ENCODE measurements at regions not wholly inside any gene's neighbourhood (a gene's known extent, or its start where the extent isn't known, plus 50 kb on each side); places are given as distances from the start of the nearest gene placed in this dataset.
"Not testable (repeated sequence)": the region's sequence is repeated elsewhere in the genome, so short reads cannot be mapped to it uniquely, and the experiment has no call there.

DNA sequence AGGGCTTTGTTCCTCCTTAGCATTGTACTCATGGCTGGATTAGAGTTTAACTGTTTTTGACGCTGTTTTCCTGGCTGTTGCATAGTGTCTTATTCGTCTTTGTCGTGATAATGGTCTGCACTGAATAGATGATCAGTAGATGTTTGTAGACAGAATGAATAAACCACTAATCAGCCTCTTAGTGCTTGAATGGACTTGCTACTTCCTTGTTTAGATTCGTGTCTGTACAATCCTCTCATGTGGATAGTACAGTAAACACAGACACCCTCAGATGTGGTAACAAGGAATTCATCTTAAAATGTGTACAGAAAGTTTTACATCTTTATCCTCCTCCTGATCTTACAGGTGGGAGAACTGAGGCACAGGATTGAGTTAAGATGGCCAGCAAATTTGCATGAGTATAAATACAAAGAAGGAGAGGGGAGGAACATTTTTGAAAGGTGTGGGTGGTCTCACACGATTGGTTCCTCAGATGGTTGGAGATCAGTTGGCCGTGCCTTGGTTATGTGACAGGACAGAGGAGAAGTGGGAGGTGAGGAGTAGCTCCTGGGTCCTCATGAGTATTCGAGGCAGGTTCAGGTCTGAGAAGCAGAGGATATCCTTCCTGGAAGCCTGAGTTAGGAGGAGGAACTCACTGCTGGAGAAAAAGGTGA lies 196.0 kb downstream of the KLRB1 start:
- not testable (repeated sequence) for DNase-seq (ENCODE audit: low spot score)

DNA sequence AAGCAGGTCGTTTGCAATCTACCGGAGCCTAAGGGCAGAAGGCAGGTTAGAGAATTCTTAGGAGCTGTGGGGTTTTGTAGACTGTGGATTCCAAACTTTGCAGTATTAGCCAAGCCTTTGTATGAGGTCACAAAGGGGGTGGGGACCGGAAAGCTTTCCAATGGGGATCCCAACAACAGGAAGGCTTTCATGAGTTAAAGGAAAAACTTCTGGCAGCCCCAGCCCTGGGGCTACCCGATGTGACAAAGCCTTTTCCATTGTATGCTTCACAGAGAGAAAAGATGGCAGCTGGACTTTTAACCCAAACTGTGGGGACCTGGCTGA lies 199.2 kb upstream of the PZP start:
- not testable (repeated sequence) for DNase-seq (ENCODE audit: low spot score)

DNA sequence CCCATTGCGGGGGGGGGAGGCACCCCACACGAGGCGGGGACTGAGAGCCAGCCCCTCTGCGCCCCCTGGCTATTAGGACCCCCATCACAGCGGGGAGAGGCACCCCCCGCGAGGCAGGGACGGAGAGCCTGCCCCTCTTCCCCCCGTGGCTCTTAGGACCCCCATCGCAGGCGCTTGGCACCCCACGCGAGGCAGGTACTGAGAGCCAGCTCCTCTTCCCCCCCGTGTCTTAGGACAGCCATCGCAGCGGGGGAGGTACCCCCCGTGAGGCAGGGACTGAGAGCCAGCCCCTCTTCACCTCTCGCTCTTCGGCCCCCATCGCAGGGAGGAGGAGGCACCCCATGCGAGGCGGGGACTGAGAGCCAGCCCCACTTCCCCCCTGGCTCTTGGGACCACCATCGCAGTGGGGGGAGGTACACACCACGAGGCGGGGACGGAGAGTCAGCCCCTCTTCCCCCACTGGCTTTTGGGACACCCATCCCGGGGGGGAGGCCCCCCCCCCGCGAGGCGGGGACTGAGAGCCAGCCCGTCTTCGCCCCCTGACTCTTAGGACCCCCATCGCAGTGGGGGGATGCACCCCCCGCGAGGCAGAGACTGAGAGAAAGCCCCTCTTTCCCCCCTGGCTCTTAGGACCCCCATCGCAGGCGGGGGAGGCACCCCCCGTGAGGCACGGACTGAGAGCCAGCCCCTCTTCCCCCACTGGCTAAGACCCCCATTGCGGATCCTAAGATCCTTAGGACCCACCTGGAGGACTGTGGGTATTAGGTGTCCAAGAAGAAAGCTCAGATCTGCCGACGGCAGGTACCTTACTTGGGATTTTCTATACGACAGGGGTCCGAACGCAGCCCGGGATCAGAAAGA lies 198.6 kb upstream of the PZP start:
- no peak for DNase-seq (ENCODE audit: low spot score)

DNA sequence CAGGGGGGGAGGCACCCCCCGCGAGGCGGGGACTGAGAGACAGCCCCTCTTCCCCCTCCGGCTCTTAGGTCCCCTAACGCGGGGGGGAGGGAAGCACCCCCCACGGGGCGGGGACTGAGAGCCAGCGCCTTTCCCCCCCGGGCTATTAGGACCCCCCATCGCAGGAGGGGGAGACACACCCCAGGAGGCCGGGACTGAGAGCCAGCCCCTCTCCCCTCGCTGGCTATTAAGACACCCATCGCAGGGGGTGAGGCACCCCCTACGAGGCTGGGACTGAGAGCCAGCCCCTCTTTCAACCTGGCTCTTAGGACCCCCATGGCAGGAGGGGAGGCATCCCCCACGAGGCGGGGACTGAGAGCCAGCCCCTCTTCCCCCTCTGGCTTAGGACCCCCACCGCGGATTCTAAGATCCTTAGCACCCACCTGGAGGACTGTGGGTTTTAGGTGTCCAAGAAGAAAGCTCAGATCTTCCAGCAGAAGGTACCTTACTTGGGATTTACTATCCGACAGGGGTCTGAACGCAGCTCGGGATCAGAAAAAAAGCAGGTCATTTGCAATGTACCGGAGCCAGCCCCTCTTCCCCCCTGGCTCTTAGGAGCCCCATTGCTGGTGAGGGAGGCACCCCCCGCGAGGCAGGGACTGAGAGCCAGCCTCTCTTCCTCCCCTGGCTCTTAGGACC lies 197.8 kb upstream of the PZP start:
- DNase-seq (ENCODE audit: low spot score): no peak

DNA sequence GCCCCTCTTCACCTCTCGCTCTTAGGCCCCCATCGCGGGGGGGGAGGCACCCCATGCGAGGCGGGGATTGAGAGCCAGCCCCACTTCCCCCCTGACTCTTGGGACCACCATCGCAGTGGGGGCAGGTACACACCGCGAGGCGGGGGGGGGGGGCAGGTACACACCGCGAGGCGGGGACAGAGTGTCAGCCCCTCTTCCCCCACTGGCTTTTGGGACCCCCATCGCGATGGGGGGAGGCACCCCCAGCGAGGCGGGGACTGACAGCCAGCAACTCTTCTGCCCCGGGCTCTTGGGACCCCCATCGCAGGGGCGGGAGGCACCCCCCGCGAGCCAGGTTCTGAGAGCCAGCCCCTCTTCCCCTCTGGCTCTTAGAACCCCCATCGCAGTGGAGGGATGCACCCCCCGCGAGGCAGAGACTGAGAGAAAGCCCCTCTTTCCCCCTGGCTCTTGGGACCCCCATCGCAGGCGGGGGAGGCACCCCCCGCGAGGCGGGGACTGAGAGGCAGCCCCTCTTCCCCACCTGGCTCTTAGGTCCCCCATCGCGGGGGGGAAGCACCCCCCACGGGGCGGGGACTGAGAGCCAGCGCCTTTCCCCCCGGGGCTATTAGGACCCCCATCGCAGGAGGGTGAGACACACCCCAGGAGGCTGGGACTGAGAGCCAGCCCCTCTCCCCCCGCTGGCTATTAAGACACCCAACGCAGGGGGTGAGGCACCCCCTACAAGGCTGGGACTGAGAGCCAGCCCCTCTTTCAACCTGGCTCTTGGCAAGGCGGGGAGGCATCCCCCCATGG lies 196.5 kb upstream of the PZP start:
- no peak for DNase-seq (ENCODE audit: low spot score)

DNA sequence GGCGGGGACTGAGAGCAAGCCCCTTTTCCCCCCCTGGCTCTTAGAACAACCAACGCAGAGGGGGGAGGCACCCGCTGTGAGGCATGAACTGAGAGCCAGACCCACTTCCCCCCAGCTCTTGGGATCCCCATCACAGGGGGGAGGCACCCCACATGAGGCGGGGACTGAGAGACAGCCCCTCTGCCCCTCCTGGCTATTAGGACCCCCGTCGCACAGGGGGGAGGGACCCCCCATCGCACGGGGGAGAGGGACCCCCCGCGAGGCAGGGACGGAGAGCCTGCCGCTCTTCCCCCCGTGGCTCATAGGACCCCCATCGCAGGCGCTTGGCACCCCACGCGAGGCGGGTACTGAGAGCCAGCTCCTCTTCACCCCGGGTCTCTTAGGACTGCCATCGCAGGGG lies 195.8 kb upstream of the PZP start:
- DNase-seq (ENCODE audit: low spot score): no peak

GRCh38 chr12:9402432-9403040 lies 194.3 kb upstream of the PZP start:
- DNase-seq (ENCODE audit: low spot score): not testable (repeated sequence)

DNA sequence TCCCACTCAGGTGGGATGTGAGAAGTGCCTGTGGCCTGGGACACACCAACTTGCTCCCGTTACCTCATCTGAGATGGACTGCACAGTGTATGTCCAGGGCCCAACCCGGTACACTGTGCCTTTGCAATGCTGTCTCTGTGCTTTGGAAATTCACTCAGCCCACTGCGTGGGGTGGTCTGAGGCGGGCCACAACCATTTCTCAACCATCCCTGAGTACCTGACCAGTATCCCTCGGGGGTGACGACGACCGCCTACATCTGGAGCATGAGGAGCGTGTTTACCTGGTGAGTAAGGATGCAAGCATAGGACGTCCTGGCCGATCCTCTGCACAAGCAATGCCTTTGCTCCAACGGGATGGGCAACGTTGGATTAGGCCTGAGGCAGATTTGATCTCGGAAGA lies 188.2 kb upstream of the PZP start:
- DNase-seq (ENCODE audit: low spot score): not testable (repeated sequence)

DNA sequence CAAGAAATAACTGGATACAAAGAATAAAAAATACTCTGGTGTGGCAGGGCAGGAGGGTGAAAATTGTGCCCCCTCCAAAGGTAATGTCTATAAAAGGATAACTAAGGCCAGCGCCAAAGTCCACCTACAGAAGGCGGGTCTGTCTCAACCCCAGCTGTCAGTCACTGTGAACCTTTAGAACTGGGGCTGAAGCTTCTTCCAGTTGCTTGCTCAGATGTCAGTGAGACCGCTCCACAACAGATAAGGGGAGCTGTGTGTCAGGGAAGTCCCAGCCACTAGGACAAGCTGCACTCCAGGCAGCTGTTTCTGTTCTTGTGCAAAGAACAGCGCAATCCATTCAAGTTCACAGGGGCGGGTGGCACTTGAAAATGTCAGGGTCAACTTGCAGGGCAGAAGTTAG lies 187.0 kb upstream of the PZP start:
- DNase-seq (ENCODE audit: low spot score): not testable (repeated sequence)

- no peak for DNase-seq (ENCODE audit: low spot score)
Measured at GRCh38 chr12:9392842-9393241, 184.6 kb upstream of the PZP start.

GRCh38 chr12:9391815-9392214 lies 183.6 kb upstream of the PZP start:
- DNase-seq (ENCODE audit: low spot score): no peak

DNA sequence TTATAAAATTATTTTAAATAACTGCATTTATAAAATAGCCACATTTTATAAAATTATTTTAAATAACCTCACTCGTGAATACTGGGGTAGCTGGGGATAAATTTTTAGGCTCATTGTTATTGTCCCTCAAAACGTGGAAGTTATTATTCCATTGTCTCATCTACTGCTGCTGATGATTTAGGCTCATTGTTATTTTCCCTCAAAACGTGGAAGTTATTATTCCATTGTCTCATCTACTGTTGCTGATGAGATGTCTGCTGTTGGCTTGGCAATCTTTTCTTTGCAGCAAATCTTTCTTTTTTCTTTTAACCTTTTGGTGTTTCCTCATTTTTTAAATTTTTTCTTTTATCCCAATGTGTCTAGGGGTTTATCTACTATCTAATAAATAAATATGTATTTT lies 182.6 kb upstream of the PZP start:
- DNase-seq (ENCODE audit: low spot score): no peak

GRCh38 chr12:9389796-9390195 lies 181.6 kb upstream of the PZP start:
- DNase-seq (ENCODE audit: low spot score): no peak

- DNase-seq (ENCODE audit: low spot score): no peak
Measured at GRCh38 chr12:9388379-9388778, 180.2 kb upstream of the PZP start.

GRCh38 chr12:9387450-9387849 lies 179.3 kb upstream of the PZP start:
- no peak for DNase-seq (ENCODE audit: low spot score)

GRCh38 chr12:9383585-9383984 lies 175.4 kb upstream of the PZP start:
- DNase-seq (ENCODE audit: low spot score): no peak

- DNase-seq (ENCODE audit: low spot score): no peak
Measured at GRCh38 chr12:9381619-9382018, 173.4 kb upstream of the PZP start.

DNA sequence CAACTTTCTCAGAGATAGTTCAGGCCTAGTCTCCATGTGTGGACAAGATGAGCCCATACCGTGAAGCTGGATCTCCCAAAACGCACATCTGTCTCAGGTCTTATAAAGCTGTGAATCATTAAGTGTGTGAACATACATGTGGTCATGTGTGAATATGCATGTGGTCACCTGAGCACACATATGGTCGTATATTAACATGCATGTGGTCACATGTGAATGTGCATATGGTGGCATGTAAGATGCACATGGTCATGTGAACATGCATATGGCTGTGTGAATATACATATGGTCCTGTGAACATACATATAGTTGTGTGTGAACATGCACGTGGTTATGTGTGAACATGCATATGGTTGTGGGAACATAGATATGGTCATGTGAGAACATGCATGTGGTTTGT lies 172.5 kb upstream of the PZP start:
- DNase-seq (ENCODE audit: low spot score): no peak

GRCh38 chr12:9379023-9379742 lies 171.0 kb upstream of the PZP start:
- no peak for DNase-seq (ENCODE audit: low spot score)

DNA sequence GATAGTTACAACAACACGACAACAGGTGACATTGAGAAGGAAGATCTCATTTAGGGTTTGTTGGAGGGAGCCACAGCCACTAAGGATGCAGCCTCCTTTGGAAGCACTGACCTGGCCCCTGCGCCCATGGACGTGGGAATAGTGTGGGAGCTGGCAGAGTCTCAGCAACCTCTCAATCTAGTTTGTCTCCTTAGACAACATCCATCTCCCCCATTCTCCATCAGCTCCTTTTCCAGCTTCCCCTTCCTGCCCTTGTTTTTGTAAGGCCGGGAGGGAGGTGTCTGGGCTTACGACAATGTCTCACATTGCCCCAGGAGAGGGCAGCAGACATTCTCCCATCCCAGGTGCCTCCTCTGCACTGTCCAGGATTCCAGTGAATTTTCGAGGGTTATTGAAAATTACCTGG lies 170.2 kb upstream of the PZP start:
- DNase-seq (ENCODE audit: low spot score): no peak

GRCh38 chr12:9372202-9372601 lies 164.0 kb upstream of the PZP start:
- DNase-seq (ENCODE audit: low spot score): no peak

All from activated CD4-positive, alpha-beta T cell treated with anti-CD3 and anti-CD28 coated beads, Interleukin-2, Interleukin-4, amounts not matched to agents 100 ng/mL and 50 ng/mL, durations not matched to agents 16 hours and 8 hours (primary cell).